C4-2B (cell line): ENCODE measurements at regions not wholly inside any gene's neighbourhood (a gene's known extent, or its start where the extent isn't known, plus 50 kb on each side); places are given as distances from the start of the nearest gene placed in this dataset.
"Not testable (repeated sequence)": the region's sequence is repeated elsewhere in the genome, so short reads cannot be mapped to it uniquely, and the experiment has no call there.

Source experiments
- ZFX ChIP-seq: fragments of 450-650 bp; IDR thresholded peaks from 2 replicates; pipeline ENCODE4 v1.6.1; 2017
- TF ChIP-seq, protein P1 (sequence below): fragments of 450-650 bp; conservative IDR thresholded peaks from 2 replicates; pipeline ENCODE4 v1.5.1; 2017; ENCODE audit warnings: mild to moderate bottlenecking

DNA sequence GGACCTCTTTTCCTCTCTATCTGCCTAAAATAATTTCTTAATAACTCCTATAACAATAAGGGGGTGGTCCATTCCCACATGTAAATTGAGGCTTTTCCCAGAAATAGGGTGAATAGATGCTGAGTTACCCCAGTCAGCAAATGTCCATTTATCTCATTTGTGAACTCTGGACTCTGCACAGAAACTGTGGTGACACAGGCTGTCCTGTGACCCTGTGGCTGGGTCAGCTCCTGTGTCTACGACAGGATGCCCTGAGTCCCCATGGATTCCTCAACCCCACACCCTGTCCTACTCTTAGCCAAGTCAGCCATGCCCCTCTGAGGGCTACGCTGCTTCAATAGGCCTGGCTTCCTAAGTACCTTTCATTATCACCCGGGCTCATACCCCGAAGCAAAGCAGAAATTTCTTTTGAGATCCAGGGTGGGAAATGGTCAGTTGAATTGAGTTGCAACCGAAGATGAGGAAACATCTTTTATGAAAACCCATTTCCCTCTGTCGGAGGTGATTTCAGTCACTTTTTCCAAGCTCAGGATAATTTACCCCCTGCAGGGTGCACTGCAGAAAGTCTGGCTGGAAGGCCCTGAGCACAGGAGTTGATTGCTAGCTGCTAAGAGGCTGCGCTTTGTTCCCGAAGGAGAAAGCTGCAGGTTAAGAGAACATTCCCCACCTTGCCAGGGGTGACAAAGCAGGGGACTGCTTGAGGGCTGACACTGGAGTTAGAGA lies 89.5 kb upstream of the PRSS12 start:
- TF ChIP-seq, protein P1, sequence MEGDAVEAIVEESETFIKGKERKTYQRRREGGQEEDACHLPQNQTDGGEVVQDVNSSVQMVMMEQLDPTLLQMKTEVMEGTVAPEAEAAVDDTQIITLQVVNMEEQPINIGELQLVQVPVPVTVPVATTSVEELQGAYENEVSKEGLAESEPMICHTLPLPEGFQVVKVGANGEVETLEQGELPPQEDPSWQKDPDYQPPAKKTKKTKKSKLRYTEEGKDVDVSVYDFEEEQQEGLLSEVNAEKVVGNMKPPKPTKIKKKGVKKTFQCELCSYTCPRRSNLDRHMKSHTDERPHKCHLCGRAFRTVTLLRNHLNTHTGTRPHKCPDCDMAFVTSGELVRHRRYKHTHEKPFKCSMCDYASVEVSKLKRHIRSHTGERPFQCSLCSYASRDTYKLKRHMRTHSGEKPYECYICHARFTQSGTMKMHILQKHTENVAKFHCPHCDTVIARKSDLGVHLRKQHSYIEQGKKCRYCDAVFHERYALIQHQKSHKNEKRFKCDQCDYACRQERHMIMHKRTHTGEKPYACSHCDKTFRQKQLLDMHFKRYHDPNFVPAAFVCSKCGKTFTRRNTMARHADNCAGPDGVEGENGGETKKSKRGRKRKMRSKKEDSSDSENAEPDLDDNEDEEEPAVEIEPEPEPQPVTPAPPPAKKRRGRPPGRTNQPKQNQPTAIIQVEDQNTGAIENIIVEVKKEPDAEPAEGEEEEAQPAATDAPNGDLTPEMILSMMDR, result not testable (repeated sequence)
- TF ChIP-seq ZFX, result not testable (repeated sequence)
